Prostate gland (tissue), 2 donors: ENCODE measurements at regions not wholly inside any gene's neighbourhood (a gene's known extent, or its start where the extent isn't known, plus 50 kb on each side); places are given as distances from the start of the nearest gene placed in this dataset.

Source experiments
- DNase-seq: peaks from one replicate; pipeline ENCODE4 v3.0.0-alpha.2; 2019; ENCODE audit warnings: low spot score
- H3K27ac ChIP-seq, 2 donors: fragments of 200-600 bp; sonication (generic); 2 replicates each; pipeline ENCODE4 v1.5.1; 2017 to 2019
- H3K27me3 ChIP-seq: fragments of 200-600 bp; sonication (generic); replicated peaks from 2 replicates; pipeline ENCODE4 v1.5.1; 2019; ENCODE audit not compliant: insufficient read depth
- H3K36me3 ChIP-seq, 2 donors: fragments of 200-600 bp; sonication (generic); 1 replicate in 1 of 2; 2 replicates in 1 of 2; pipeline versions ENCODE4 v1.5.1 to v1.8.1; 2017 to 2019
- H3K4me1 ChIP-seq: fragments of 200-600 bp; sonication (generic); replicated peaks from 2 replicates; pipeline ENCODE4 v1.5.1; 2019
- H3K4me3 ChIP-seq, 2 donors: fragments of 200-600 bp; sonication (generic); 2 replicates each; pipeline ENCODE4 v1.5.1; 2017 to 2019
- H3K9me3 ChIP-seq: fragments of 200-600 bp; sonication (generic); 2 replicates; pipeline ENCODE4 v1.5.1; 2017
- CTCF ChIP-seq, 4 experiments: fragments of 200-600 bp in 2 of 4; fragments of 450-650 bp in 2 of 4; sonication (generic) in 2 of 4; IDR thresholded peaks; 1 replicate in 3 of 4; 2 replicates in 1 of 4; pipeline ENCODE4 v1.5.1; 2016 to 2019; ENCODE audit warnings: antibody characterized with exemption in 4 of 4, mild to moderate bottlenecking in 2 of 4, moderate library complexity in 2 of 4
- POLR2A ChIP-seq: fragments of 450-650 bp; IDR thresholded peaks from one replicate; pipeline ENCODE4 v1.6.1; 2016; ENCODE audit warnings: antibody characterized with exemption, mild to moderate bottlenecking
- POLR2AphosphoS5 ChIP-seq: sonication (generic); formaldehyde crosslinking; IDR thresholded peaks from one replicate; pipeline ENCODE4 v1.6.1; 2017; ENCODE audit warnings: antibody characterized with exemption
- WGBS: methylation state at CpG from one replicate; pipeline ENCODE4 v1.1.5; 2018; 5-methylcytosine and 5-hydroxymethylcytosine counted together
- intact Hi-C: fragments of 100-400 bp; cut with DNase I; formaldehyde crosslinking; loops from one replicate; pipeline ENCODE4 v1.14.2; 2022

- no peaks in the 10 kb centered on the region for H3K9me3 ChIP-seq
- intact Hi-C loops, result no loop called here
- no peak overlapping the region for H3K27ac ChIP-seq
- H3K4me1 ChIP-seq, result no peaks in the 10 kb centered on the region
- DNase-seq, result no peak
- H3K36me3 ChIP-seq, result no peaks in the 10 kb centered on the region
- no peak overlapping the region for H3K4me3 ChIP-seq
- peaks cover 3% of the 10 kb centered on the region for H3K27me3 ChIP-seq
- no peak for TF ChIP-seq CTCF (IDR thresholded peaks at IDR 0.05)
- TF ChIP-seq POLR2A, result no peak
- WGBS, result 83% methylated on average over 12 of the region's 12 CpGs
Measured at GRCh38 chr16:87006789-87007745, 310.1 kb downstream of the C16orf95 start.

GRCh38 chr16:87007907-87008306, 309.3 kb downstream of the C16orf95 start:
- intact Hi-C loops, result no loop called here
- Histone ChIP-seq H3K36me3 (no peaks in the 10 kb centered on the region), H3K27me3 (peaks cover 3% of the 10 kb centered on the region), H3K4me3 (no peak overlapping the region), H3K27ac (no peak overlapping the region), H3K4me1 (no peaks in the 10 kb centered on the region), H3K9me3 (no peaks in the 10 kb centered on the region)
- no peak for DNase-seq
- no peak for TF ChIP-seq POLR2AphosphoS5
- no peak for TF ChIP-seq POLR2A
- no peak for TF ChIP-seq CTCF (IDR thresholded peaks at IDR 0.05)
- WGBS, result 90% methylated on average over 10 of the region's 10 CpGs

- H3K27ac ChIP-seq, result no peak overlapping the region
- intact Hi-C loops, result no loop called here
- no peak for DNase-seq
- 90% methylated on average over 5 of the region's 5 CpGs for WGBS
- no peak for TF ChIP-seq CTCF (IDR thresholded peaks at IDR 0.05)
- TF ChIP-seq POLR2AphosphoS5, result no peak
- no peak for TF ChIP-seq POLR2A
- H3K4me1 ChIP-seq, result no peaks in the 10 kb centered on the region
- no peaks in the 10 kb centered on the region for H3K36me3 ChIP-seq
- no peaks in the 10 kb centered on the region for H3K9me3 ChIP-seq
- H3K27me3 ChIP-seq, result peaks cover 3% of the 10 kb centered on the region
- H3K4me3 ChIP-seq, result no peak overlapping the region
Measured at GRCh38 chr16:87008664-87009063, 308.5 kb downstream of the C16orf95 start.

GRCh38 chr16:87012954-87013938, 303.9 kb downstream of the C16orf95 start:
- Histone ChIP-seq H3K27me3 (peaks cover 11% of the 10 kb centered on the region), H3K9me3 (no peaks in the 10 kb centered on the region), H3K36me3 (no peaks in the 10 kb centered on the region), H3K4me1 (no peaks in the 10 kb centered on the region), H3K4me3 (no peak overlapping the region), H3K27ac (no peak overlapping the region)
- intact Hi-C loops, result no loop called here
- WGBS, result 49% methylated on average over 36 of the region's 37 CpGs
- DNase-seq, result no peak
- TF ChIP-seq POLR2AphosphoS5 (no peak), POLR2A (no peak), CTCF (IDR thresholded peaks at IDR 0.05) (no peak)
